ENCODE measurements at regions not wholly inside any gene's neighbourhood (a gene's known extent, or its start where the extent isn't known, plus 50 kb on each side); places are given as distances from the start of the nearest gene placed in this dataset.

GRCh38 chr6:151721671-151722070 is 85.8 kb upstream of the ESR1 start:
- Histone ChIP-seq H3K27me3 (ENCODE audit: insufficient read depth, poor library complexity, severe bottlenecking) (no peaks in the 10 kb centered on the region), H3K27ac (replicated peaks) (no peak overlapping the region), H3K4me3 (replicated peaks; ENCODE audit: insufficient read depth, low read length) (no peak overlapping the region)
- TF ChIP-seq GABPA (IDR thresholded peaks at IDR 0.05; ENCODE audit: low read depth) = no peak
- TF ChIP-seq CTCF (IDR thresholded peaks at IDR 0.05; ENCODE audit: insufficient read depth, low read length) = no peak
- no peak for TF ChIP-seq SPI1 (IDR thresholded peaks at IDR 0.05; ENCODE audit: borderline replicate concordance, low read depth)
- TF ChIP-seq POLR2AphosphoS5 (IDR thresholded peaks at IDR 0.05; ENCODE audit: low read depth) = no peak
- TF ChIP-seq REST (IDR thresholded peaks at IDR 0.05; ENCODE audit: insufficient replicate concordance, low read depth) = no peak
- no peak for DNase-seq (ENCODE audit: low read depth in 1 of 2, low spot score in 1 of 2)

GRCh38 chr6:151722342-151722741 is 85.1 kb upstream of the ESR1 start:
- Histone ChIP-seq H3K4me3 (replicated peaks; ENCODE audit: insufficient read depth, low read length) (no peak overlapping the region), H3K27me3 (ENCODE audit: insufficient read depth, poor library complexity, severe bottlenecking) (no peaks in the 10 kb centered on the region), H3K27ac (replicated peaks) (no peak overlapping the region)
- no peak for DNase-seq (ENCODE audit: low read depth in 1 of 2, low spot score in 1 of 2)
- TF ChIP-seq CTCF (IDR thresholded peaks at IDR 0.05; ENCODE audit: insufficient read depth, low read length) (no peak), GABPA (IDR thresholded peaks at IDR 0.05; ENCODE audit: low read depth) (no peak), SPI1 (IDR thresholded peaks at IDR 0.05; ENCODE audit: borderline replicate concordance, low read depth) (no peak), POLR2AphosphoS5 (IDR thresholded peaks at IDR 0.05; ENCODE audit: low read depth) (no peak), REST (IDR thresholded peaks at IDR 0.05; ENCODE audit: insufficient replicate concordance, low read depth) (no peak)

GRCh38 chr6:151723152-151723551 is 84.3 kb upstream of the ESR1 start:
- H3K27me3 ChIP-seq (ENCODE audit: insufficient read depth, poor library complexity, severe bottlenecking) = no peaks in the 10 kb centered on the region
- DNase-seq (ENCODE audit: low read depth in 1 of 2, low spot score in 1 of 2) = no peak
- no peak overlapping the region for H3K27ac ChIP-seq (replicated peaks)
- no peak overlapping the region for H3K4me3 ChIP-seq (replicated peaks; ENCODE audit: insufficient read depth, low read length)
- TF ChIP-seq GABPA (IDR thresholded peaks at IDR 0.05; ENCODE audit: low read depth) = no peak
- TF ChIP-seq CTCF (IDR thresholded peaks at IDR 0.05; ENCODE audit: insufficient read depth, low read length) = no peak
- TF ChIP-seq REST (IDR thresholded peaks at IDR 0.05; ENCODE audit: insufficient replicate concordance, low read depth) = no peak
- TF ChIP-seq POLR2AphosphoS5 (IDR thresholded peaks at IDR 0.05; ENCODE audit: low read depth) = no peak
- TF ChIP-seq SPI1 (IDR thresholded peaks at IDR 0.05; ENCODE audit: borderline replicate concordance, low read depth) = no peak
